Neural cell (in vitro differentiated cells): ENCODE measurements at regions not wholly inside any gene's neighbourhood (a gene's known extent, or its start where the extent isn't known, plus 50 kb on each side); places are given as distances from the start of the nearest gene placed in this dataset.

Experiments
- H2AFZ ChIP-seq: fragments of 200-600, 300-800 bp; sonication (generic), shearing (Covaris generic); 2 replicates; pipeline ENCODE4 v1.6.0; 2014; ENCODE audit warnings: low read depth, mild to moderate bottlenecking, antibody characterized with exemption, low read length, moderate library complexity
- H3F3A ChIP-seq: fragments of 200-600 bp; shearing (Covaris generic); 2 replicates; pipeline ENCODE4 v1.6.1; 2016; ENCODE audit warnings: mild to moderate bottlenecking, moderate library complexity, mixed read lengths, antibody characterized with exemption, low read length; ENCODE audit not compliant: insufficient read depth, poor library complexity, severe bottlenecking
- H3K27ac ChIP-seq: fragments of 200-600, 300-800 bp; sonication (generic), shearing (Covaris generic); 2 replicates; pipeline ENCODE4 v1.5.1; 2014; ENCODE audit warnings: mild to moderate bottlenecking, low read length, moderate library complexity
- H3K27me3 ChIP-seq: fragments of 300-800, 200-600 bp; sonication (generic), shearing (Covaris generic); 2 replicates; pipeline ENCODE4 v1.6.0; 2014; ENCODE audit warnings: mild to moderate bottlenecking, low read depth, low read length, moderate library complexity; ENCODE audit not compliant: insufficient read depth
- H3K36me3 ChIP-seq: fragments of 300-800, 200-600 bp; sonication (generic), shearing (Covaris generic); 2 replicates; pipeline ENCODE4 v1.5.1; 2014; ENCODE audit warnings: mild to moderate bottlenecking, antibody characterized with exemption, low read length, moderate library complexity; ENCODE audit not compliant: insufficient read depth
- H3K4me2 ChIP-seq: fragments of 300-800, 200-600 bp; sonication (generic), shearing (Covaris generic); 2 replicates; pipeline ENCODE4 v1.6.0; 2014; ENCODE audit warnings: mild to moderate bottlenecking, low read length
- H3K4me3 ChIP-seq: fragments of 300-800, 200-600 bp; sonication (generic), shearing (Covaris generic); 2 replicates; pipeline ENCODE4 v1.5.1; 2014; ENCODE audit warnings: mild to moderate bottlenecking, low read length, moderate library complexity
- H3K79me2 ChIP-seq: fragments of 200-600 bp; shearing (Covaris generic); replicated peaks from 2 replicates; pipeline ENCODE4 v1.6.0; 2014; ENCODE audit warnings: mild to moderate bottlenecking, low read length, moderate library complexity; ENCODE audit not compliant: insufficient read depth
- H3K9ac ChIP-seq: fragments of 300-800, 200-600 bp; sonication (generic), shearing (Covaris generic); 2 replicates; pipeline ENCODE4 v1.6.1; 2016; ENCODE audit warnings: mild to moderate bottlenecking, low read length, mixed read lengths
- H3K9me2 ChIP-seq: fragments of 200-600 bp; shearing (Covaris generic); 2 replicates; pipeline ENCODE4 v1.6.1; 2016; ENCODE audit warnings: mild to moderate bottlenecking, low read length, mixed read lengths; ENCODE audit not compliant: insufficient read depth
- H3K9me3 ChIP-seq: fragments of 200-600, 300-800 bp; sonication (generic), shearing (Covaris generic); 2 replicates; pipeline ENCODE4 v1.6.1; 2016; ENCODE audit warnings: mild to moderate bottlenecking, mixed run types, low read length, moderate library complexity, mixed read lengths
- H4K20me1 ChIP-seq: fragments of 200-600 bp; shearing (Covaris generic); 2 replicates; pipeline ENCODE4 v1.6.1; 2016; ENCODE audit warnings: mild to moderate bottlenecking, mixed run types; ENCODE audit not compliant: insufficient read depth
- EP300 ChIP-seq: fragments of 450-650 bp; conservative IDR thresholded peaks from 2 replicates; pipeline ENCODE4 v1.6.1; 2014; ENCODE audit warnings: antibody characterized with exemption, mild to moderate bottlenecking, moderate library complexity; ENCODE audit not compliant: poor library complexity, severe bottlenecking
- EZH2 ChIP-seq: fragments of 200-600, 300-800 bp; shearing (Covaris generic), sonication (generic); IDR thresholded peaks from 2 replicates; pipeline ENCODE4 v1.6.1; 2014; ENCODE audit warnings: antibody characterized with exemption, low read length, borderline replicate concordance, mild to moderate bottlenecking; ENCODE audit not compliant: insufficient read depth, poor library complexity, severe bottlenecking
- MXI1 ChIP-seq: fragments of 450-650 bp; conservative IDR thresholded peaks from 2 replicates; pipeline ENCODE4 v1.6.1; 2014; ENCODE audit warnings: antibody characterized with exemption, mild to moderate bottlenecking; ENCODE audit not compliant: poor library complexity, severe bottlenecking
- POLR2AphosphoS5 ChIP-seq: IDR thresholded peaks from 2 replicates; pipeline ENCODE4 v1.6.1; 2012
- RAD21 ChIP-seq: fragments of 450-650 bp; conservative IDR thresholded peaks from 2 replicates; pipeline ENCODE4 v1.6.1; 2014; ENCODE audit warnings: antibody characterized with exemption, mild to moderate bottlenecking, moderate library complexity
- SMC3 ChIP-seq: fragments of 450-650 bp; conservative IDR thresholded peaks from 2 replicates; pipeline ENCODE4 v1.6.1; 2014; ENCODE audit warnings: antibody characterized with exemption, mild to moderate bottlenecking, moderate library complexity; ENCODE audit not compliant: poor library complexity
- TAF1 ChIP-seq: IDR thresholded peaks from 2 replicates; pipeline ENCODE4 v1.6.1; 2012; ENCODE audit warnings: low read depth
- TF ChIP-seq, protein P1 (sequence below): fragments of 450-650 bp; IDR thresholded peaks from 2 replicates; pipeline ENCODE4 v1.5.1; 2014; ENCODE audit warnings: antibody characterized with exemption, mild to moderate bottlenecking, moderate library complexity; ENCODE audit not compliant: poor library complexity, severe bottlenecking
- TF ChIP-seq, protein P2 (sequence below): IDR thresholded peaks from 2 replicates; pipeline ENCODE4 v1.6.1; 2012; ENCODE audit warnings: borderline replicate concordance

- no peaks in the 10 kb centered on the region for H4K20me1 ChIP-seq
- H3K36me3 ChIP-seq: no peaks in the 10 kb centered on the region
- no peaks in the 10 kb centered on the region for H3K9me3 ChIP-seq
Measured at GRCh38 chr1:88394958-88395357, 289.1 kb upstream of the PKN2 start.

DNA sequence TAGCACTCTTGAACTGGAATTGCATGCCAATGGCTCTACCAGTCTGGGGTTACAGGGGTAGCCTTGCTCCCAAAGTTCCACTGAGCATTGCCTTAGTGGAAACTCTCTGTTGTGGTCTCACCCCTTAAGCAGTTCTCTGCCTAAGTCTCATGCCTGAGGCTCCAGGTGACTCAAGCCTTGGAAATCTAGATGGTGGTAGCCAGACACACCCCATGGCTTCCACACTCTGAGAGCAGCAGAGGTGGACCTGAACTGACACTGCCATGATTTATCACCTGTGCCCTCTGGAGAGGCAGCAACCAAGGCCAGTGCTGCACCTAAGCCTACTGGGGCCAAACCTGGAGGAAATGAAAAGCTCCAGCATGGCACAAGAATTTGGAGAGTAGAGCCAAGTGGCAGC is 285.7 kb upstream of the PKN2 start:
- H2AFZ ChIP-seq: no peak overlapping the region
- no peak overlapping the region for H3K4me3 ChIP-seq
- TF ChIP-seq MXI1: no peak
- TF ChIP-seq, protein P1, sequence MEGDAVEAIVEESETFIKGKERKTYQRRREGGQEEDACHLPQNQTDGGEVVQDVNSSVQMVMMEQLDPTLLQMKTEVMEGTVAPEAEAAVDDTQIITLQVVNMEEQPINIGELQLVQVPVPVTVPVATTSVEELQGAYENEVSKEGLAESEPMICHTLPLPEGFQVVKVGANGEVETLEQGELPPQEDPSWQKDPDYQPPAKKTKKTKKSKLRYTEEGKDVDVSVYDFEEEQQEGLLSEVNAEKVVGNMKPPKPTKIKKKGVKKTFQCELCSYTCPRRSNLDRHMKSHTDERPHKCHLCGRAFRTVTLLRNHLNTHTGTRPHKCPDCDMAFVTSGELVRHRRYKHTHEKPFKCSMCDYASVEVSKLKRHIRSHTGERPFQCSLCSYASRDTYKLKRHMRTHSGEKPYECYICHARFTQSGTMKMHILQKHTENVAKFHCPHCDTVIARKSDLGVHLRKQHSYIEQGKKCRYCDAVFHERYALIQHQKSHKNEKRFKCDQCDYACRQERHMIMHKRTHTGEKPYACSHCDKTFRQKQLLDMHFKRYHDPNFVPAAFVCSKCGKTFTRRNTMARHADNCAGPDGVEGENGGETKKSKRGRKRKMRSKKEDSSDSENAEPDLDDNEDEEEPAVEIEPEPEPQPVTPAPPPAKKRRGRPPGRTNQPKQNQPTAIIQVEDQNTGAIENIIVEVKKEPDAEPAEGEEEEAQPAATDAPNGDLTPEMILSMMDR: no peak
- no peak for TF ChIP-seq EP300
- TF ChIP-seq SMC3: no peak
- TF ChIP-seq, protein P2, sequence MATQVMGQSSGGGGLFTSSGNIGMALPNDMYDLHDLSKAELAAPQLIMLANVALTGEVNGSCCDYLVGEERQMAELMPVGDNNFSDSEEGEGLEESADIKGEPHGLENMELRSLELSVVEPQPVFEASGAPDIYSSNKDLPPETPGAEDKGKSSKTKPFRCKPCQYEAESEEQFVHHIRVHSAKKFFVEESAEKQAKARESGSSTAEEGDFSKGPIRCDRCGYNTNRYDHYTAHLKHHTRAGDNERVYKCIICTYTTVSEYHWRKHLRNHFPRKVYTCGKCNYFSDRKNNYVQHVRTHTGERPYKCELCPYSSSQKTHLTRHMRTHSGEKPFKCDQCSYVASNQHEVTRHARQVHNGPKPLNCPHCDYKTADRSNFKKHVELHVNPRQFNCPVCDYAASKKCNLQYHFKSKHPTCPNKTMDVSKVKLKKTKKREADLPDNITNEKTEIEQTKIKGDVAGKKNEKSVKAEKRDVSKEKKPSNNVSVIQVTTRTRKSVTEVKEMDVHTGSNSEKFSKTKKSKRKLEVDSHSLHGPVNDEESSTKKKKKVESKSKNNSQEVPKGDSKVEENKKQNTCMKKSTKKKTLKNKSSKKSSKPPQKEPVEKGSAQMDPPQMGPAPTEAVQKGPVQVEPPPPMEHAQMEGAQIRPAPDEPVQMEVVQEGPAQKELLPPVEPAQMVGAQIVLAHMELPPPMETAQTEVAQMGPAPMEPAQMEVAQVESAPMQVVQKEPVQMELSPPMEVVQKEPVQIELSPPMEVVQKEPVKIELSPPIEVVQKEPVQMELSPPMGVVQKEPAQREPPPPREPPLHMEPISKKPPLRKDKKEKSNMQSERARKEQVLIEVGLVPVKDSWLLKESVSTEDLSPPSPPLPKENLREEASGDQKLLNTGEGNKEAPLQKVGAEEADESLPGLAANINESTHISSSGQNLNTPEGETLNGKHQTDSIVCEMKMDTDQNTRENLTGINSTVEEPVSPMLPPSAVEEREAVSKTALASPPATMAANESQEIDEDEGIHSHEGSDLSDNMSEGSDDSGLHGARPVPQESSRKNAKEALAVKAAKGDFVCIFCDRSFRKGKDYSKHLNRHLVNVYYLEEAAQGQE: no peak
- no peak for TF ChIP-seq TAF1
- TF ChIP-seq EZH2: no peak
- no peak for TF ChIP-seq POLR2AphosphoS5
- no peak for TF ChIP-seq RAD21
- H4K20me1 ChIP-seq: no peaks in the 10 kb centered on the region
- H3K9me3 ChIP-seq: no peaks in the 10 kb centered on the region
- no peaks in the 10 kb centered on the region for H3K79me2 ChIP-seq
- no peak overlapping the region for H3K4me2 ChIP-seq
- no peaks in the 10 kb centered on the region for H3F3A ChIP-seq
- no peak overlapping the region for H3K27ac ChIP-seq
- no peaks in the 10 kb centered on the region for H3K27me3 ChIP-seq
- H3K36me3 ChIP-seq: no peaks in the 10 kb centered on the region
- no peak overlapping the region for H3K9ac ChIP-seq
- H3K9me2 ChIP-seq: no peaks in the 10 kb centered on the region

More at GRCh38 chr1:88394958-88395357, 289.1 kb upstream of the PKN2 start:
- no peak for TF ChIP-seq EZH2
- no peak for TF ChIP-seq SMC3
- Histone ChIP-seq H3K4me2 (no peak overlapping the region), H3K4me3 (no peak overlapping the region), H3F3A (no peaks in the 10 kb centered on the region), H3K9ac (no peak overlapping the region), H3K79me2 (no peaks in the 10 kb centered on the region), H3K27ac (no peak overlapping the region), H2AFZ (no peak overlapping the region), H3K27me3 (no peaks in the 10 kb centered on the region), H3K9me2 (no peaks in the 10 kb centered on the region)

DNA sequence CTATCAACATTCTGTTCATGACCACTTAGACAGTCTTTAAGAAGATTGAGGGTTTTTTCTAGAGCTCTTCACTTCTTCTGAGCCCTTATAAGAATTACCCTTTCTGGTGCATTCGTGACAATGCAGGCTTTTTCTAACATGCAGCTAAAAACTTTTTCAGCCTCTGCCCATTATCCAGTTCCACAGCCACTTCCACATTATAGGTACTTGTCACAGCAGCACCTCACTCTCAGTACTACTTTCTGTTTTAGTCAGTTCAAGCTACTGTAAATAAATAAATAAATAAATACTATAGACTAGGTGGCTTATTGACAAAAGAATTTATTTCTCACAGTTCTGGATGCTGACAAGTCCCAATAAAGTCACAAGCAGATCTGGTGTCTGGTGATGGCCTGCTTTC is 284.4 kb upstream of the PKN2 start:
- H3K4me3 ChIP-seq: no peak overlapping the region
- no peaks in the 10 kb centered on the region for H3K9me2 ChIP-seq
- no peak overlapping the region for H3K27ac ChIP-seq
- no peak overlapping the region for H2AFZ ChIP-seq
- H3K9ac ChIP-seq: no peak overlapping the region
- TF ChIP-seq EP300 (no peak), SMC3 (no peak), TAF1 (no peak), RAD21 (no peak), POLR2AphosphoS5 (no peak), MXI1 (no peak), EZH2 (no peak)
- TF ChIP-seq, protein P2: no peak
- TF ChIP-seq, protein P1: no peak
- no peaks in the 10 kb centered on the region for H3F3A ChIP-seq
- no peaks in the 10 kb centered on the region for H3K36me3 ChIP-seq
- H3K79me2 ChIP-seq: no peaks in the 10 kb centered on the region
- H3K27me3 ChIP-seq: no peaks in the 10 kb centered on the region
- H4K20me1 ChIP-seq: no peaks in the 10 kb centered on the region
- no peak overlapping the region for H3K4me2 ChIP-seq
- H3K9me3 ChIP-seq: no peaks in the 10 kb centered on the region
